ENCODE measurements at regions not wholly inside any gene's neighbourhood (a gene's known extent, or its start where the extent isn't known, plus 50 kb on each side); places are given as distances from the start of the nearest gene placed in this dataset.
"Not testable (repeated sequence)": the region's sequence is repeated elsewhere in the genome, so short reads cannot be mapped to it uniquely, and the experiment has no call there.

DNA sequence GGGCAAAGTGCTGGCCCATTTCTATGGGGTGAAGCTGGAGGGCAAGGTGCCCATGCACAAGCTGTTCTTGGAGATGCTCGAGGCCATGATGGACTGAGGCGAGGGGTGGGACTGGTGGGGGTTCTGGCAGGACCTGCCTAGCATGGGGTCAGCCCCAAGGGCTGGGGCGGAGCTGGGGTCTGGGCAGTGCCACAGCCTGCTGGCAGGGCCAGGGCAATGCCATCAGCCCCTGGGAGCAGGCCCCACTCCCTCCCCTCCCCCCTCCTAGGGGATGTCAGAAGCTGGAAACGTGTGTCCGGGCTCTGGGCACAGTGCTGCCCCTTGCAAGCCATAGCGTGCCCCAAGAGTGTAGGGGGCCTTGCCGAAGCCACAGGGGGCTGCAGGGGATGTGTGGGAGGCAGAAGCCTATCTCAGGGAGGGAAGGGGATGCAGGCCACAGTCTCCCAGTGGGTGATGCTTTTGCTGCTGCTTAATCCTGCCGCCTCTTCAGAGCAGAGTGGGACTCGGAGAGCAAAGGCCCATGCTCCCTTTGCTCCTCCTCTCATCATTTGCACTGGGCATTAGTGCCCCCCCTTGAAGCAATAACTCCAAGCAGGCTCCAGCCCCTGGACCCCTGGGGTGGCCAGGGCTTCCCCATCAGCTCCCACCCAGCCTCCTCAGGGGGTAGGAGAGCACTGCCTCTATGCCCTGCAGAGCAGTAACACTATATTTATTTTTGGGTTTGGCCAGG lies 85.2 kb downstream of the MRPL57 start:
- not testable (repeated sequence) for DNase-seq (ENCODE audit: low read depth, low spot score)

DNA sequence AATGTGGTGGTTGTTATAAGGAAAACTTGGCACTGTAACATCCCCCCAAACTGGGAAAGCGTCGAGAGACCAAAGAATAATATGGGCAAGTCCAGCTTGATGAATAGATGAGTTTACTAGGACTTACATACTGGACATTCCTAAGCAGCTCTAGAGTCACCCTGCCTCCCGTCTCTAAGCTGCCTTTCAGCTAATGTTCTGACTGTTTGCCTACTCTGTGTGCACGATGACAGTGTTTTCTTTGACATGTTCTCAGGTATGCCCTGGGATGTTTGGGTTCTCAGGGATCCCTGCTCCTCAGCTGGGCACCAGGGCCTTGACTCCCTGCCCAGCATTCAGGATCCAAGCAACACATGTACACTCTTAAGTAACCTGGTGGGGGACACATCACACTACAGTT lies 87.5 kb downstream of the MRPL57 start:
- DNase-seq (ENCODE audit: low read depth, low spot score): not testable (repeated sequence)

DNA sequence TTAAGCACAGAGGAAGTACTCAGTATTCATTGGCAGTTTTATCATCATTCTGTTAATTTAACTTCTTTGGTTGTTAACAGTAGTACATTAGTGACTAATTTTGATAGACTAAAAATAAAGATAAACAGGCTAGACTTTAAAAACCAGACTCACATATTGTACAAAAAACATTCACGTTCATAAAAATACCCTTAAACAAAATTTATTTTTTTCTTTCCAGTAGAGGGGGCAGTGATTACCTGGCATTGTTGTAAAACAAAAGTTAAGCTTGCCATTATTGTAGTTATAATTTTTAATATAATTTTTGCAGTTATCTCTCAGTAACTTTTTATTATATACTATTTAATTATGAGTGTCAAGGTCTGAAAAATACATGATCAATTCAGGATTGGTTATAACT lies 92.0 kb downstream of the MRPL57 start:
- DNase-seq (ENCODE audit: low read depth, low spot score): not testable (repeated sequence)

DNA sequence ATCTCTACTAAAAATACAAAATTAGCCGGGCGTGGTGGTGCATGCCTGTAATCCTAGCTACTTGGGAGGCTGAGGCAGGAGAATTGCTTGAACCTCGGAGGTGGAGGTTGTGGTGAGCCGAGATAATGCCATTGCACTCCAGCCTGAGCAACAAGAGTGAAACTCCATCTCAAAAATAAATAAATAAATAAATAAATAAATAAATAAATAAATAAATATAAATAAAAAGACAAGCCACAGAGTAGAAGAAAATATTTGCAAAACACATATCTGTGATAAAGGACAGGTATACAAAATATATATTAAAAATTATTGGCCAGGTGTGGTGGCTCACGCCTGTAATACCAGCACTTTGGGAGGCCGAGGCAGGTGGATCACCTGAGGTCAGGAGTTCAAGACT lies 96.0 kb downstream of the MRPL57 start:
- DNase-seq (ENCODE audit: low read depth, low spot score): not testable (repeated sequence)

DNA sequence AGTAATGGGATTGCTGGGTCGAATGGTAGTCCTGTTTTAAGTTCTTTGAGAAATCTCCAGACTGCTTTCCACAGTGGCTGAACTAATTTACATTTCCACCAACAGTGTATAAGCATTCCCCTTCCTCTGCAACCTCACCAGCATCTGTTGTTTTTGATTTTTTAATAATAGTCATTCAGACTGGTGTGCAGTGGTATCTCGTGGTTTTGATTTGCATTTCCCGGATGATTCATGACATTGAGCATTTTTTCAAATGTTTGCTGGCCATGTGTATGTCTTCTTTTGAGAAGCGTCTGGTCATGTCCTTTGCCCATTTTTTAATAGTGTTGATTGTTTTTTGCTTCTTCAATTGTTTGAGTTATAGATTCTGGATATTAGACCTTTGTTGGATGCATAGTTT lies 98.0 kb downstream of the MRPL57 start:
- not testable (repeated sequence) for DNase-seq (ENCODE audit: low read depth, low spot score)

DNA sequence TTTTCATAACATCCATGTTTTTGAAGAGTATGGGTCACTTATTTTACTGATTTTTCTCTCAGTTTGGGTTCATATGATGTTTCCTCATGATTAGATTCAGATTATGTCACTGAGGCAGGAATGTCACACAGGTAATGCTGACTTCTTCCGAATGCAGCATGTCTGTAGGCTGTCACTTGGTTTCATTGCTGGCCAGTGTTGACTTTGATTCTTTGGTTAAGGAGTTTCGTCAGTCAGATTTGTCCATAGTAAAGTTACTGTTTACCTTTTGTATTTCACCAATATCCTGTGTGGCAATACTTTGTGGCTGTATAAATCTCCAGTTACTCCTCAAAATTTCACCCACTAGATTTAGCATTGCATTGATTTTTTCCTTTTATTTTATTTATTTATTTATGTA lies 105.6 kb downstream of the MRPL57 start:
- DNase-seq (ENCODE audit: low read depth, low spot score): no peak

DNA sequence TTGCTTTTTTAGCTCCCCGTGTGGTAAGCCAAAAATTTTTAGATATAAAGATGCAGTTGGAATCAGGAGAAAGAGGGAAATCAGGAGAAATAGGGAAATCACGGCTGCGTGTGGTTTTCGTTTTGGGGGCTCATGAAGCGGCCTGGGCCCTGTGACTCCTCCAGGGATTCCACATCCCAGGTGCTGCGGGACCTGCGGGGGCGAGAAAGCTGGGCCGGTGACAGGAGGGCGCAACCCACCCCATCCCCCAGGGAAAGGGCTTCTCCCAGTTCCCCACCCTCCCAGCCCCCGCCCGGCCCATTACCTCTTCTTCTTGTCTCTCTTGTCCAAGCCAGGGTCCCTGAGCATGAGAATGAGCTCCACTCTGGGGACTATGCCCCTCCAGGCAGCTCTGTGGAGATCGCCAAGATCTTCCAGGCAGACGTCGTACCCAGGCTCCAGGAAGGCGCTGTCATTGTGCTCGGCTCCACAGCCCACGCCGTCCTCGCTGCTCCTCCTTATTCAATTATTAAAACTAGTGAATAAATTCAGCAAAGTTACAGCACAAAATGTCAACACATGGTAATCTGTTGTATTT lies 111.0 kb downstream of the MRPL57 start:
- no peak for DNase-seq (ENCODE audit: low read depth, low spot score)

DNA sequence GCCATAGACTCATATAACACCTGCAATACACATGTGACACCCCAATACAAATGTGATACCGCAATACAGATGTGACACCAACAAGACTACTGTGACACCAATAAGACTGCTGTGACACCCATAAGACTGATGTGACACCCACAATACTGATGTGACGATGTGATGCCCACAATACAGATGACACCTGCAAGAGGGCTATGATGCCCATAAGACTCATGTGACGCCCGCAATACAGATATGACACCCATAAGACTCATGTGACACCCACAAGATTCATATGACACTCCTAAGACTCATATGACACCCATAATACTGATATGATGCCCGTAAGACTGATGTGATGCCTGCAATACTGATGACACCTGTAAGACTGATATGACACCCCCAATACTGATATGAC lies 113.0 kb downstream of the MRPL57 start:
- no peak for DNase-seq (ENCODE audit: low read depth, low spot score)

DNA sequence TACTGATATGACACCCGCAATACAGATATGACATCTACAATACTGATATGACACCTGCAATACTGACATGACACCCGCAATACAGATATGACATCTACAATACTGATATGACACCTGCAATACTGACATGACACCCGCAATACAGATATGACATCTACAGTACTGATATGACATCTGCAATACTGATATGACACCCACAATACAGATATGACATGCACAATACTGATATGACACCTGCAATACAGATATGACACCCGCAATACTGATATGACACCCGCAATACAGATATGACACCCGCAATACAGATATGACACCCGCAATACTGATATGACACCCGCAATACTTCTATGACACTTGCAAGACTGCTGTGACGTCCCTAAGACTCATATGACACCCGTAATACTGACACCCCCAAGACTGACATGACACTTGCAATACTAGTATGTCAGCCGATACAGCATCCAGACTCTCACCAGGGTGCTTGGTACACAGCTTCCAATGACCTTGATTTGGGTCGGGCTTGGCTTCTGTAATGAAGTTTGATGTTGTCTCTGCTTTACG lies 114.1 kb downstream of the MRPL57 start:
- not testable (repeated sequence) for DNase-seq (ENCODE audit: low read depth, low spot score)

DNA sequence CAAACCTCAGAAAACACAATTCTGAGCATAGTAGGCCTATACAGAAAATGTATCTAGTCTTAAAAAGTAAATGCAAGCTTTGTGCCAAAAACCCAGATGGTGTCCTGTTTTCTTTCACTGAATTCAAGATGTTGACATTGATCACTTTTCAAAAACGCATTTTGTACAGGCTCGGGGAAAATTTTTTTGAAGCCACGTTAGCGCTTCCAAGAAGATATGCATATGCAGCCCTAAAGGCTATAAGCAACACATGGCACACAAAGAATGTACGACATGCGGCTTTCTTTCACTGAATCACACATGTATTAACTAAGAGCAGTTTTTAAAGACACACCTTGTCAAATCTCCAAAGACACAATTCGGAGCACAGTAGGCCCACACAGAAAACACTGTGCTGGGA lies 115.4 kb downstream of the MRPL57 start:
- DNase-seq (ENCODE audit: low read depth, low spot score): no peak

DNA sequence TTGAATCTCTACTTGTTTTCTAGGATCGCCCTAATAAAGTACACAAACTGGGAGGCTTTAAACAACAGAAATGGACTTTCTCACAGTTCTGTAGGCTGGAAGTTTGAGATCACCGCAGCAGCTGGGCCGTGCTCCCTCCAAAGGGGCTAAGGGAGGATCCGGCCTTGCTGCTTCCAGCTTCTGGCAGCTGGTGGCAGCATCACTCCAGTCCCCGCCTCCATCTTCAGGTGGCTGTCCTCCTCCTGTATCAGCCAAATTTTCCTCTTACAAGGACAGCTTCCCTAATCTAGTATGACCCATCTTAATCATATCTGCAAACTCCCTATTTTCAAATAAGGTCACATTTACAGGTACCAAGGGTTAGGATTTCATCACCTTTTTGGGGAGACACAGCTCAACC lies 120.5 kb downstream of the MRPL57 start:
- DNase-seq (ENCODE audit: low read depth, low spot score): not testable (repeated sequence)

DNA sequence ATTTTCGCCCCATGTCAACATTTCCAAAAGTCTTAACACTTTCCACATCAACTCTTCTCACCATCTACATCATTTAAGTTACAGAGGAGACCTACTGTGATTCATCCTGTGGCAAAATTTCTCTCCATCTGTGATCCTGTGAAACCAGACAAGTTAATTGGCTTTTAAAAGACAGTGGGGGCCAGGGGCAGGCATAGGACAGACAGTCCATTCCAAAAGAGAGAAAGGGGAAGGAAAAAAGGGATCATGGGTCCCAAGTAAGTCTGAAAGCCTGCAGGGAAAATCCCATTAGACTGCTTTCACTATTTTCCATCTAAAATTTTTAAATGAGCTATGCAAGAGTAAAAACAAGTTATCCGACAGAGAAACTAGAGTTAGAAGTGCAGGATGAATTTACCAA lies 121.0 kb downstream of the MRPL57 start:
- no peak for DNase-seq (ENCODE audit: low read depth, low spot score)

DNA sequence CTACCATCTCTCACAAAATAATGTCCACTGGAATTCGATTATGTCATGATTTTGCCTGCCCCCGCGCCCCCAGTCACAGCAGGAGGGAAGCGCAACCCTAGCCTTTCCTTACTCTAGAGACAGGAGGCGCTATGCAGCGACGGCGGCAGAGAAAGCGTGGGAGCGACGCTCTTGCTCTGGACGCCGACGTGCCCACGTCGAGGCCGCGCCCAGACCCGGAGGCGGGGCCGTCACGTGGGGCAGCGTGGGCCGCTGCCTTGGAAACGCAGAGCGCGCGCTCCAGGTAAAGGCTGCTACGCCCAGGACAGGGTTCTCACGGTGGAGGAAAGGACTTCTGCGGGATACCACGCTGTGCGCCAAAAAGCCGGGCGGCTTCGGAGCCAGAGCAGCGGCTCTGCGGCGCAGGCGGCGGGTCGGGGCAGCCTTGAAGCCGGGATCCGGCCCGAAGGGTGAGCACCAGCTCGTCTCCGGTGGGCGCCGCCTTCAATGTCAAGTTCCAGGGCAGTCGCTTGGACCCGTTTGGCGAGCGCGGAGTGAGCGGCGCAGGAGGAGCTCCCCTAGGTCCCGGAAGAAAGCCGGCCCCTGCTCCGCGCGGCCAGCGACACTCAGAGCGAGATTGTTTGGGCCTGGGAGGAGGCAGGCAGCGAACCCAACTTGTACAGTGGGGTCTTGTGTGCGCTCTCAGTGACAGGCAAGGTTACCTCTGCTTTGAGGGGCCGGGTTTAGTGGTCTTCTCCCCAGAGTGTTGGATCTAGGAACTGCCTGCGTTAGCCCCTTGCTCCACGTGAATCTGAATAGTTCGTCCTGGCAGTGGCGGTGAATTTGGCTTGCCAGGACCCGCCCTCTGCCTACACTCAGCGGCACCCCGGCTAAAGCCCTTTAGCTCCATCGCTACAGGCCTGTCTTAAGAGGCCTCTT lies 121.7 kb downstream of the MRPL57 start:
- DNase-seq (ENCODE audit: low read depth, low spot score): peak; percentile 74

DNA sequence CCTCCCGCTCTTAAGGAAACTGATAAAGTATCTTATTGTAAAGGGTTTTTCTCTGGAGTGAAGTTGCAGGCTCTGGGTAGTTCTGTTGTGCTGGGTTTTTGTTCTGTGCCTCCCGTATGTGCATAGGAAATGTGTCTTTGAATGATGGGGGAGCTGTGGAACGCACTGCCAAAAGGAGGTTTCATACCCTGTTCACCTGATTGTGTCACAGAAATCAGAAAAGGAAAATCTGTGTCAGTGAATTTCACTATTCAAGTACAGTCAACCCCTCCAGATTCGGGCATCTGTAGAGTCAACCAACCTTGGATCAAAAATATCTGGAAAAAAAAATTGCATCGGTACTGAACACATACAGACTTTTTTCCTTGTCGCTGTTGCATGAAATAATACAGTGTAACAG lies 127.8 kb downstream of the MRPL57 start:
- DNase-seq (ENCODE audit: low read depth, low spot score): no peak

DNA sequence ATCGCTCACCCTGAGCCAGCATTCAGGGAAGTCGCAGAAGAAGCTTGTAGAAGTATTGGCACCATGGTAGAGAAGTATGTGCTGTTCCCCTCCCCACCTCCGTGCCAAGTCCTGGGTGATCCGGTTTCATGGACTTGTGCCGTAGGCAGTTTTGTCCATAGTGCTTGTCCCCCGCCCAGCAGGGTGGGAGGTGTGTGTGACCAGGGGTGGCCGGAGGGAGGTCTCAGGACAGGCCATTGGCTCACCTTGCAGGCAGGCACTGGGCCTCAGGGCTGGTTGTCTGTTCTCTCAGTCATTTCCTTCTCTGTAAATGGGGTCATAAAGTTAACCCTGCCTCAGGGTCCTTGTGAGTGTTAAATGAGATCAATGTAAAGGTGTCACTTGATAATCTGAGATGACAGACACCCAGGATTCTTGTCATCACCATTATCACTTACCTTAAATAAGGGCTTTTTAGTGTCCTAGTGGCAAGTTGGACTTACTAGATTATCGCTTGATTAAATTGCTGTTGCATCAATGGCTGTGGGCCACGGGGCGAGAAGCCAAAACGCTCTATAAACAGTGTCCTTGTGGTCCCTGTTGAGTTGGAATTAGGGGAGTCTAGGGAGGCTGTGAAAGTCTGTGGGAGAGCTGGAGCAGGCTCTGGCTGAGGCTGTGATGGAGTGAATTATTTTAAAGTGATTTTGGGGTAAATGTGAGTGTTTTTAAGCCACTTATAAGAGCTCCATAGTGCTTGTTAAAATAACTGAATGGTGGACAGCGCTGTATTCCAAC lies 130.0 kb downstream of the MRPL57 start:
- not testable (repeated sequence) for DNase-seq (ENCODE audit: low read depth, low spot score)

DNA sequence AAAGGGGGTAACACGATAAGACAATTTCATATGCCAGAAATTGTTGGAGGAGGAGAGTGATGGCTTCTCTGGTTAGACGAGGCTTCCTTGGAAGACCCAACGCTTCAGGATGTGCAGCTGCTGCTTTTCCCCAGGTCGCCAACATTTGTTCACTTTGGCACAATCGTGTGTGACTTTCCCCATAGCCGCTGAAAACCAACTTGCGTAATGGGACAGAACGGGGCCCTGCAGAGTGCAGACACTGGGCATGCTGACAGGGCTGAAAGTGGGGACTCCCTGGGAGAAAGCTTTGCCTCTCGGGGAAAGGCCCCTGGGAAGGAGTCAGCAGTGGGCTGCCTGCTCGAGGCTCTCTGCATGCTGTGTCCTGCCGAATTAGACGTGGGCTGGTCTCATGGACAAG lies 130.7 kb downstream of the MRPL57 start:
- DNase-seq (ENCODE audit: low read depth, low spot score): not testable (repeated sequence)

DNA sequence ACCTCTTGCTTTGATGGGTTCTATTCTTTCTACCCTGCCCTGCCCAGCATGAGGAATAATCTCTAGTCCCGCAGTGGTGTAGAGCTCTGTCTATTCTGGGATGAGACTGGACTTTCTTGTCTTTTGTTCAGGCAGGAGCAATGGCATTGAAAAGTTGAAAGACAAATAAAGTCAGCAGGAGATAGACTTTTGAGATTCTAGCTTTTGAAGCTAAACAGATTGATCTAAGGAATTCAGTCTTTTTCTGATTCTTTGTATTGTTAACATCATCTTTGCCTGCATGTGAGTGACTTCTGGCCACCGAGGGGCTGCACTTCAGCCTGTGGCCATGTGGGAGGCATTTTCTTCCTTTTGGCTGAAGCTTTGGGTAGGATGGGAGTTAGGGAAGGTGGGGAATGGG lies 132.4 kb downstream of the MRPL57 start:
- DNase-seq (ENCODE audit: low read depth, low spot score): no peak

DNA sequence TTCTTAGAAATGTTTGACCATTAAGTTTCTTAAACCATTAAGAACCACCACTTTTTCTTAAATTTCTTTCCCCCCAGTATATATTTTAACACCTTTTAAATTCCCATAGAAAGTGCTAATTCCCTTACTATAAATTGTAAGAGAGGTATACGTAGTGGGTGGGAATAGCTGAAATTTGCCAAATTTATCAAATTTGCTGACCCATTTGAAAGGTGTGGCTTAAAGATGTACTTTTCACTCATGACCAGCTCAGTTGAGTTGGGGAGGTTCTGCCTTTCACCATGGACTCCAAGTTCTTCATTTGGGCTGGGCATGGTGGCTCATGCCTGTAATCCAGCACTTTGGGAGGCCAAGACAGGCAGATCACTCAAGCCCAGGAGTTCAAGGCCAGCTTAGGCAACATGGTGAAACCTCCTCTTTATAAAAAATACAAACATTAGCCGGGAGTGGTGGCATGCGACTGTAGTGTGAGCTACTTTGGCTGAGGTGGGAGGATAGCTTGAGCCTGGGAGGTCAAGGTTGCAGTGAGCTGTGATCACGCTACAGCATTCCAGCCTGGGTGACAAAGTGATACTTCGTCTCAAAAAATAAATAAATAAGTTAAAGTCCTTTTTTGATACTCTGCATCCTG lies 133.2 kb downstream of the MRPL57 start:
- no peak for DNase-seq (ENCODE audit: low read depth, low spot score)

DNA sequence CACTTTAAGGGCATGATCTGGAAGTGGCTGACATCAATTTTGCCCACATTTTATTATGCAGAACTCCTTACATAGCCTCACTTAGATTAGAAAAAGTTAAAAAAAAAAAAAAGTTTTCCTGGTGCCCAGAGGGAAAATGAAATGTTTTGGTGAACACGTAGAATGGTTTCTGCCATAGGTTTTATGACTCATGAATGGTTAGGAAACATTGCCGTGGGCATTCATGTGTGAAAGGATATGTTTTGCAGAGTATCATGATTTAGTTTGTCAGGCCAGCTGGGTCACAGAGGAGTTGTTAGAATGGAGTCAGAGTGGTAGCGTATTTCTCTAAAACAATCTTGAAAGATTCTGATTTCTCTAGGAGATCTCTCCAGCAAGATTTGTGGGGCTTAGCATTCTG lies 133.8 kb downstream of the MRPL57 start:
- no peak for DNase-seq (ENCODE audit: low read depth, low spot score)

DNA sequence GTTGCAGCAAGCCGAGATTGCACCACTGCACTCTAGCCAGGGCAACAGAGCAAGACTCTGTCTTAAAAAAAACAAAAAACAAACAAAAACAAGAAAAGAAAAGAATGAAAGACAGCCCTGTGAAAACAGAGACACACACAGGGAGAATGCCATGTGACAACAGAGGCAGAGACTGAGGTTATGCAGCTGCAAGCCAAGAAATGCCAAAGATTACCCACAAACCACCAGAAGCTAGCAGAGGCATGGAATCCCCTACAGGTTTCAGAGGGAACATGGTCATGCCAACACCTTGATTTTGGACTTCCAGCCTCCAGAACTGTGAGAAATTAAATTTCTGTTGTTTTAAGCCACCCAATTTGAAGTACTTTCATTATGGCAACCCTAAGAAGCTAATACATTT lies 138.5 kb downstream of the MRPL57 start:
- not testable (repeated sequence) for DNase-seq (ENCODE audit: low read depth, low spot score)

DNA sequence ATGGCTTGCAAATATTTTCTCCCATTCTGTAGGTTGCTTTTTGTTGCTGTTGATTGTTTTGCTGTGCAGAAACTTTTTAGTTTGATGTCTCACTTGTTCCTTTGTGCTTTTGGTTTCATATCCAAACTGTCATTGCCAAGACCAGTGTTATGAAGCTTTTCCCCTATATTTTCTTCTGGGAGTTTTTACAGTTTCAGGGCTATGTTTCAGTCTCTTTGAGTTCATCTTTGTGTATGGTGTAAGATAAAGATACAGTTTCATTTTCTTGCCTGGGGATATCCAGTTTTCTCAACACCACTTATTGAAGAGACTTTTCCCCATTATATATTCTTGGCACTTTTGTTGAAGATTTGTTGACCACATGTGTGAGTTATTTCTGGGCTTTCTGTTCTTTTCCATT lies 139.9 kb downstream of the MRPL57 start:
- no peak for DNase-seq (ENCODE audit: low read depth, low spot score)
